ENCODE measurements at regions not wholly inside any gene's neighbourhood (a gene's known extent, or its start where the extent isn't known, plus 50 kb on each side); places are given as distances from the start of the nearest gene placed in this dataset.

GRCh38 chr7:54390565-54390964 is 151.6 kb upstream of the VSTM2A start (continued):
- no peak for TF ChIP-seq MEF2B (IDR thresholded peaks at IDR 0.05; ENCODE audit: partially characterized antibody, poor library complexity, severe bottlenecking)

GRCh38 chr7:54392935-54393334 is 149.2 kb upstream of the VSTM2A start:
- ChIA-PET POLR2A (no interaction called here), CTCF (interaction anchor here (0.9 to 2.4 kb wide), 3 partner anchors 10 to 158 kb away, joined by 5 to 7 read pairs (median 6); no protein-coding TSS in a partner anchor)
- no peak overlapping the region for H3K4me3 ChIP-seq

More at GRCh38 chr7:54392935-54393334, 149.2 kb upstream of the VSTM2A start:
- no peak overlapping the region for H3K4me2 ChIP-seq (ENCODE audit: control insufficient read depth, insufficient read depth)
- no peak overlapping the region for H2AFZ ChIP-seq (ENCODE audit: control insufficient read depth, low read depth, low read length)
- DNase-seq (ENCODE audit: low read depth, low spot score), result no peak
- no peaks in the 10 kb centered on the region for H3K79me2 ChIP-seq (ENCODE audit: control insufficient read depth, insufficient read depth, low read length)
- intact Hi-C loops (cut with micrococcal nuclease; ENCODE audit: unreplicated experiment), result loop anchor here (5.0 kb wide), 1 partner anchor 56 kb away; no protein-coding TSS in a partner anchor
- no peak overlapping the region for H3K9ac ChIP-seq (ENCODE audit: control insufficient read depth, insufficient read depth, low read length)
- no peaks in the 10 kb centered on the region for H3K4me1 ChIP-seq (ENCODE audit: control insufficient read depth, insufficient read depth, low read length)
- FAIRE-seq, result no peak
- no peak overlapping the region for H3K27ac ChIP-seq (ENCODE audit: control insufficient read depth, insufficient read depth)
- no peaks in the 10 kb centered on the region for H4K20me1 ChIP-seq (ENCODE audit: control insufficient read depth, insufficient read depth)
- SMC1A ChIA-PET (ENCODE audit: uncharacterized antibody, unreplicated experiment), result interaction anchor here (0.9 to 5.1 kb wide), 2 partner anchors 9 to 58 kb away, joined by 3 to 60 read pairs; no protein-coding TSS in a partner anchor
- H3K36me3 ChIP-seq (ENCODE audit: control insufficient read depth in 2 of 2, insufficient read depth in 2 of 2, low read length in 1 of 2), result no peaks in the 10 kb centered on the region
- TF ChIP-seq NR2C1 (IDR thresholded peaks at IDR 0.05) (no peak), MEF2B (IDR thresholded peaks at IDR 0.05; ENCODE audit: partially characterized antibody, poor library complexity, severe bottlenecking) (peak; percentile 83), DPF2 (IDR thresholded peaks at IDR 0.05) (peak; percentile 61; the same call in 1 of the 2 replicates), IKZF2 (IDR thresholded peaks at IDR 0.05) (peak; percentile 79; a peak in 3 of 4 replicates), RELB (IDR thresholded peaks at IDR 0.05; ENCODE audit: low read depth) (peak; percentile 37; the same call in 1 of the 2 replicates), RUNX3 (IDR thresholded peaks at IDR 0.05; ENCODE audit: low read length) (no peak; the same call in 1 of the 2 replicates), ATF7 (IDR thresholded peaks at IDR 0.05; ENCODE audit: low read depth) (peak; percentile 72), IKZF1 (conservative IDR thresholded peaks at IDR 0.05) (peak; percentile 79), GABPA (IDR thresholded peaks at IDR 0.05; ENCODE audit: low read depth) (no peak)
- in situ Hi-C loops (cut with MboI), result no loop called here
- WGBS (ENCODE audit: insufficient coverage, insufficient replicate concordance, low lambda C conversion rate, missing lambda C conversion rate), result 0% methylated on average over 2 of the region's 2 CpGs
- peak; percentile 71 for ATAC-seq
- no TSS peak for BruUV-seq (replicated peaks)
- H3K9me3 ChIP-seq (replicated peaks; ENCODE audit: control insufficient read depth, insufficient read depth, low read length), result no peaks in the 10 kb centered on the region
- RAD21 ChIA-PET (ENCODE audit: unreplicated experiment), result interaction anchor here (0.9 to 1.1 kb wide), 4 partner anchors 16 to 57 kb away, joined by 3 to 4 read pairs (median 3); no protein-coding TSS in a partner anchor
- H3K27me3 ChIP-seq (replicated peaks in 1 of 2; ENCODE audit: control insufficient read depth in 2 of 2, insufficient read depth in 2 of 2, low read length in 1 of 2), result no peaks in the 10 kb centered on the region

All from GM12878 (cell line).